GM12864 (cell line): ENCODE measurements at regions not wholly inside any gene's neighbourhood (a gene's known extent, or its start where the extent isn't known, plus 50 kb on each side); places are given as distances from the start of the nearest gene placed in this dataset.

ENCODE experiments used
- DNase-seq: peaks from one replicate; pipeline ENCODE4 v3.0.0-alpha.2; 2011; ENCODE audit warnings: low read depth
- H3K4me3 ChIP-seq: 2 replicates; pipeline ENCODE4 v1.5.1; 2011; ENCODE audit warnings: mild to moderate bottlenecking, low read depth, low read length, control low read depth
- TF ChIP-seq, protein P1 (sequence below): IDR thresholded peaks from 2 replicates; pipeline ENCODE4 v1.5.1; 2011; ENCODE audit warnings: low read depth, mild to moderate bottlenecking, moderate library complexity, low read length, control low read depth, inconsistent platforms; ENCODE audit errors: missing control alignments

DNA sequence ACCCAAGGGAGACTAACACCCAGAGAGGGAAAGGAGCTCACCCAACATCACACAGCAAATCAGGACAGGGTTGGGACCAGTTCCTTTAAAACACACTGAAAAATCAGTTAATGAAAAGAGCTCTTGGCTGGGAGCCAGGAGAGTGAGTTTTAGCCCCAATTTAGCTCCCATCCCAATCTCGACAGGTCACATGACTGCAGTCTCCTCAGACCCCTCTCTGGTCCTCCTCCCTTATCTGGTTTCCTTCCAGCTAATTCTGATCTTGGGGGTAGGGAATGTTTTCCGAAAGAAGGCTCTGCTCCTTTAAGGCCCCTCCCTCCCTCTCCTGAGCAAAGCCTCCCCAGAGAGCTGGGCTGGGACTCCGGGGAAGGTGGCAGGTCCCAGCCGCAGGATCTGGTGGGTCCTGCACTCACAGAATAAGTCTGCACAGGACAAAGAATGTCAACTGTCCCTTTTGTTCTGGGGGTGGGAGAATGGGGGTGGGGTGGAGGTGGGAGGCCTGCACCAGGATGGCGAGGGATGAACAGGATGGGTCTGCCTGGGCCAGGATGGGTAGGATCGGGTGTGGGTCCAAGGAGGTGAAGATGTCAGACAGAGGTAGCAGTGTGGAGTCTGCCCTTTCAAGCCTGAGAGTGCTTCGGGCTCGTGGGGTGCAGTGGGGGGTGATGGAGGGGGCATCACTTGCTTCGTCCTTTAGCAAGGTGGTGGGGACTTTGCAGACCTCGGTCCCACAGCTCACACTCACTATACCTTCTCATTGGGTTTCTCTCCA is 57.3 kb upstream of the SSBP3 start:
- TF ChIP-seq, protein P1, sequence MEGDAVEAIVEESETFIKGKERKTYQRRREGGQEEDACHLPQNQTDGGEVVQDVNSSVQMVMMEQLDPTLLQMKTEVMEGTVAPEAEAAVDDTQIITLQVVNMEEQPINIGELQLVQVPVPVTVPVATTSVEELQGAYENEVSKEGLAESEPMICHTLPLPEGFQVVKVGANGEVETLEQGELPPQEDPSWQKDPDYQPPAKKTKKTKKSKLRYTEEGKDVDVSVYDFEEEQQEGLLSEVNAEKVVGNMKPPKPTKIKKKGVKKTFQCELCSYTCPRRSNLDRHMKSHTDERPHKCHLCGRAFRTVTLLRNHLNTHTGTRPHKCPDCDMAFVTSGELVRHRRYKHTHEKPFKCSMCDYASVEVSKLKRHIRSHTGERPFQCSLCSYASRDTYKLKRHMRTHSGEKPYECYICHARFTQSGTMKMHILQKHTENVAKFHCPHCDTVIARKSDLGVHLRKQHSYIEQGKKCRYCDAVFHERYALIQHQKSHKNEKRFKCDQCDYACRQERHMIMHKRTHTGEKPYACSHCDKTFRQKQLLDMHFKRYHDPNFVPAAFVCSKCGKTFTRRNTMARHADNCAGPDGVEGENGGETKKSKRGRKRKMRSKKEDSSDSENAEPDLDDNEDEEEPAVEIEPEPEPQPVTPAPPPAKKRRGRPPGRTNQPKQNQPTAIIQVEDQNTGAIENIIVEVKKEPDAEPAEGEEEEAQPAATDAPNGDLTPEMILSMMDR = no peak
- DNase-seq = no peak
- H3K4me3 ChIP-seq = no peak overlapping the region

DNA sequence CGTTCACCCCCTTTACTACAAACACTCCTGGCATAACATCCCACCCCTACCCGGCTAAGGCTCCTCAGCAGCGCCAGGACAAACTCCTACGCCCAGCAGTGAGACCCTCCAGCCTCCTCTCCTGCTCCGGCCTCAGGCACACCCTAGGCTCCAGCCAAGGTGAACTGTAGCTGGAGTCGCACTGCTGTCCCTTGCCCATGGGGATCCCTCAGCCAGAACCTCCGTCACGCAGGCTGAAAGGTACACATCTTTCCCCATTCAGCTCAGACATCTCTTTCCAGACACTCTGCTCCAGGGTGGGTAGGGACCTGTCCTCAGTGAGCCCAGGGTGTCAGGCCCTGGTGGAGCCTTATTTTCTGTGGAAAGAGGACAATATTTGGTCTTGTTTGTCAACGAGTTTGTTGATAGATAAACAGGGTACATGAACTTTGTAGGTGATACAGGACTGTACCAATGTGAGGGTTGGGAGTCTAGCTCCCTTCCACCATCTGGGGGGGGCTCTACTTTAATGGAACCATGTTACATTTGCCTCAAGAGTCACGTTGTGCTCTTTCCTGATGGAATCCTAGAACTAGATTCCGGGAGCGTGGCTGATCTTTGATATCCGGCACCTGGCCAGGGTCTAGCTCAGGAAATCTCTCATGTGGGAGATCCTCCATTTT is 56.5 kb upstream of the SSBP3 start:
- TF ChIP-seq, protein P1 = no peak
- DNase-seq = no peak
- H3K4me3 ChIP-seq = no peak overlapping the region

DNA sequence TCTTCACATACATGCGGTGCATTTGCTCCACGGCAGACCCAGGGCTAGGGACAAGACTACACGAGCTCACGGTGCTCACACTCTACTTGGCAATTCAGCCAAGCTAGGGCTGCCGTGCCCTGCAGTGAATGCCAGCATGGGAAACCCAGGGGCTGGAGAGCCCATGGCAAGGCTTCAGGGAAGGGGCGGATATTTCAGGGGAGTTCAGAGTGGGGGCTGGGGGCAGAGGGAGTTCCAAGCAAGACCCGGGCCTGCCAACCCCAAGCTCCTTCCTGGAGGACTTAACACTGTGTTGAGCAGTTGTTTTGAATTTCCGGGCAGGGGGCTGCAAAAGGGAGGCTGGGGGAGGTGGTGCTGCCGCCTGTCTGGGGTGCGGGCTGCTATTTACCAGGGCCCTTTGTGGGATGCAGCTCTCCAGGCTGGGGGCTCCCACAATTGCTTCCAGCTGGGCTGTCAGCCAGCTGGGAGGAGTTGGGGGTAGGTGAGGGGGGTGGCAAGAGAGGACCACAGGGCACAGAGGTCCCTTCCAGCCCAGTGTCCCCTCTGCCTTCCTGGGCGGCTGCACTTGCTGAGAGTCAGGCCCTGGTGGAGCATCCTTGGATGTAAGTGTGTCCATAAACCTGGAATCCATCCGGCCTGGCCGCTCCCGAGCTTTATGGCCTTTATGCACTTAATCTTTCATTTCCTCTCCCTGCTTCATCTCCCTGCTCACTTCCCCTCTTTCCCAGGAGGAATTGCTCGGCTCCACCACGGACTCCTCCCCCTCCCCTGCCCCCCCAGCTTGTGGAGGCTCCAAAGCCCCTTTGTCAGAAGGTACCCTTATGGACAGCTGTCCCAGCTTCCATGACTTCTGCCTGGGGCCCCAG is 55.8 kb upstream of the SSBP3 start:
- DNase-seq = no peak
- TF ChIP-seq, protein P1 = no peak
- no peak overlapping the region for H3K4me3 ChIP-seq

DNA sequence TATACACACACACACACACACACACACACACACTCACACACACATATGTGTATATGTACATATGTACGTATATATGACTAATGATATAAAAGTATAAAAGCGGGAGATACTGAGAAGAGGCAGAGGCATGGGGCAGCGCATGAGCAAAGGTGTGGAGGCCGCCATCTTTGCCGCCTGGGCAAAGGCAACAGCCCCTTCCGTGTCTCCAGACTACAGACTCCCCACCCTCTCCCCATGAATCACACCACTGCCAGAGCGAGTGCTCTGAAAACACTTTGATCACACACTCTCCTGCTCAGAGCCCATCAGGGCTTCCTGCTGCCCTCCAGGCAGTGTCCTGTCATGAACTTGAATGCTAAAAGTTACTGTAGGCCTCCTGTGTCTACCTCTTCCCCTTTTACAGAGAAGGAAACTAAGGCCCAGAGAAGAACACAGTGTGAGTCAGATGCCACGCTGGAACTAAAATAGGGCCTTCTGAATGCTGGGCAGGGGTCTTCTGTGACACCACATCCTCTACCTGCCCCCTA is 54.7 kb upstream of the SSBP3 start:
- TF ChIP-seq, protein P1 = no peak
- no peak for DNase-seq
- no peak overlapping the region for H3K4me3 ChIP-seq

DNA sequence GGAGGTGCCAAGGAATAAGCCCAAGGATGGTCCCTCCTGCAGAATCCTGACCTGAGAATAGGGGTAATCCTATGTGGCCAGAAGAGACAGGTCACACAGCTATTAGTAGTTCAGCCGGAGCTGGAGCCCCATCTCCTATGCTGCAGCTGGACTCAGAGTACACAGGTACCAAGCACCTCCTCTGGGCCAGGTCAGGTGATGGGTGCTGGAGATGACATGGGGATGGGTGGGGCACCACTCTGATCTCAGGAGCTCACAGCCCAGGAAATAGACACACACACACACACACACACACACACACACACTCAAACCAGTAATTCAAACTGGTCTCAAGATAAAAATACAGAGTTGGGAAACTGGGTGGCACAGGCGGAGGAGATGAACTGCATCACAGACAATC is 54.2 kb upstream of the SSBP3 start:
- DNase-seq = no peak
- no peak overlapping the region for H3K4me3 ChIP-seq
- TF ChIP-seq, protein P1 = no peak

DNA sequence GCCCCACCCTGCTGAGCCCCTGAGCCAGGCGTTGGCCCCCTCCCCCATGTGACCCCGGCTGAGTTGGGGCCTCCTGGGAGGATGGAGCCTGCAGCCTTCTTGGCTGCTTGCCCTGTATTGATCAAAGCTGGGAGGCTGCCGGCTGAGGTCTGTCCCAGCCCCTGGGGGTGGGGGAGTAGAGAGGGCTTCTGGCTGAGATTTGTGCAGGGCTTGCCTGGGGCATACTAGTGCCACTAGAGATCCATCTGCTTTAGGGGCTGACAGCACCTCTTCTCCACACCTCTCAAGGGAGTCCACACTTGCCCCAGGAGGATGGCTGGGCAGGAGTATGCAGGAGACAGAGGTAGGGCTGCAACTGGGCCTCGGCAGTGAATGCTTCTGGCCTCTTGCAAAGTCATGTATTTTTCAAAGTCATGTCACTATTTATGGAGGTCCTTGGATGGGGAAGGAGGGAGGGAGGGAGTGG is 53.6 kb upstream of the SSBP3 start:
- no peak overlapping the region for H3K4me3 ChIP-seq
- TF ChIP-seq, protein P1 = no peak
- no peak for DNase-seq
